UCSD-AML1 (cell line): ENCODE measurements at regions not wholly inside any gene's neighbourhood (a gene's known extent, or its start where the extent isn't known, plus 50 kb on each side); places are given as distances from the start of the nearest gene placed in this dataset.

ENCODE experiments used
- DNase-seq: peaks from one replicate; lab custom pipeline; 2025; ENCODE audit not compliant: unreplicated experiment; lab: John Stamatoyannopoulos, UW

DNA sequence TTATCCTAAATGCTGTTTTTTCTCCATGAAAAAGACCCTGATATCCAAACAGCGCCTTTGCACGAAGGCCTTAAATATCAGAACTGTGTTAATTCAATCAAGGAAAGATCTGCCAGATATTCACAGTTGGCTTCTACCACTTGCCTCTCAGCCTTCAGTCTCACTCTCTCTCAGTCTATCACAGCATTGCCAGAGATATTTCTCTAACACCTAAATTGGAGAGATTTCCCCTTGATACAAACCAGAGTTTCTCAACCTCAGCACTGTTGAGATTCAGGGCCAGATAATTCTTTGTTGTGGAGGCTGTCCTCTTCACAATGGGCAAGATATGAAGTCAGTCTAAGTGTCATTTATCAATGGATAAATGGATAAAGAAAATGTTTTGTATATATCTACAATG lies 454.1 kb upstream of the MAF start:
- DNase-seq = no peak

GRCh38 chr16:80051040-80051439 lies 450.5 kb upstream of the MAF start:
- no peak for DNase-seq

GRCh38 chr16:80048250-80048649 lies 447.7 kb upstream of the MAF start:
- no peak for DNase-seq

GRCh38 chr16:80047842-80048241 lies 447.3 kb upstream of the MAF start:
- no peak for DNase-seq

- no peak for DNase-seq
These were observed 446.3 kb upstream of the MAF start for GRCh38 chr16:80046848-80047247.

GRCh38 chr16:80046261-80046660 lies 445.7 kb upstream of the MAF start:
- no peak for DNase-seq

DNA sequence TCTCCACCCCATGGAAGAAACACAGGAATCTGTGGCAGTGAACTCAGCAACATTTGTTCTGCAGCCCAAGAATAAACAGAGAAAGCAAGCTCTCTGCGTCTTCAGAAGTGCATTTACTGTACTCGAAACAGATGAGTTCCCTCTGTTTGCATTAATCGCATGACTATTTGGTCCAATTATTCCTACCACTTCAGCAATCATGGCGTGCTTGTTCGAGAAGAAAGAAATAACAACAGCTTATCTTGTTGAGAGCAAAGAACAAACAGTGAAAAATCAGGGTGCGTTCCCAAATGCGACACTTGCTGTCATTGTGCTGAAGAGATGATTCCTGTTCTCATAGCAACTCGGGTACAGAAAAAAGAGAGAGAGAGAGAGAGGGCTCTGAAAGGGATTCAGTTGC lies 445.3 kb upstream of the MAF start:
- DNase-seq = no peak

GRCh38 chr16:80041410-80041809 lies 440.9 kb upstream of the MAF start:
- DNase-seq = no peak

- DNase-seq = no peak
These were observed 440.3 kb upstream of the MAF start for GRCh38 chr16:80040814-80041213.

- no peak for DNase-seq
These were observed 439.9 kb upstream of the MAF start for GRCh38 chr16:80040413-80040812.

DNA sequence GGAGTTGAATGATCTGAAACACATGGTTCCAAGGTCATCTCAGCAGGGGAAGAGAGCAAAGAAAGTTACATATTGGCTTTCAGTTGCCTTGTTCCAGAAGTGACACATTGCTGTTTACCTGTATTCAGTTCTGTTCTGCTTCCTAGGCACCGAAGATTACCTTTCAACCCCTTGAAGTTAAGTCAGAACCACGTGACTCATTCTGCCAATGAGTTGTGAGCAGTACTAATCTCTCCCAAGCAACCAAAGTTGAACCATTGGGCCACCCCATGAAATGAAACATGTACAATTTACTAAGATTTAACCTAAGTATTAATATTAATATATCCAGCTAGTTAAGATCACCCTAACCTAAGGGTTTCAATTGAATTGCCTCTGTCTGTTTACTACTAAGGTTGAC lies 439.2 kb upstream of the MAF start:
- no peak for DNase-seq

DNA sequence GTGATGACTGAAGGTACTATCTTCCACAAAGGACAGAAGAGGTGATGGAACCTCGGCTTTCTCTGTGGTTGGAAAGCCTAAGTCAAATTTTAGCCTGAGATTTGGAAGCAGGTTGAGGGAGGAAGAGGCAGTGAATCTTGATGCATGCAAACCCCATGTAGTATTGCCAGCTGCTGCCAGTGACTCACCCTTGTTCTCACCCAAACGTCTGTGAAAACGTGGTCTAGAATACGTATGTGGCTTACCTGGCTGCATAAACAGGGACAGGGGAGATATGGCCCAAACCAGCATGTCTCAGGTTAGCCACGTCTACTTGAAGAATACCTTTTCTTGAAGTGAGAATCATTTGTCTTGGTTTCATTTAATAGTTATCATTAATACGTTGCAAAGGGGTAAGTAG lies 438.0 kb upstream of the MAF start:
- no peak for DNase-seq

DNA sequence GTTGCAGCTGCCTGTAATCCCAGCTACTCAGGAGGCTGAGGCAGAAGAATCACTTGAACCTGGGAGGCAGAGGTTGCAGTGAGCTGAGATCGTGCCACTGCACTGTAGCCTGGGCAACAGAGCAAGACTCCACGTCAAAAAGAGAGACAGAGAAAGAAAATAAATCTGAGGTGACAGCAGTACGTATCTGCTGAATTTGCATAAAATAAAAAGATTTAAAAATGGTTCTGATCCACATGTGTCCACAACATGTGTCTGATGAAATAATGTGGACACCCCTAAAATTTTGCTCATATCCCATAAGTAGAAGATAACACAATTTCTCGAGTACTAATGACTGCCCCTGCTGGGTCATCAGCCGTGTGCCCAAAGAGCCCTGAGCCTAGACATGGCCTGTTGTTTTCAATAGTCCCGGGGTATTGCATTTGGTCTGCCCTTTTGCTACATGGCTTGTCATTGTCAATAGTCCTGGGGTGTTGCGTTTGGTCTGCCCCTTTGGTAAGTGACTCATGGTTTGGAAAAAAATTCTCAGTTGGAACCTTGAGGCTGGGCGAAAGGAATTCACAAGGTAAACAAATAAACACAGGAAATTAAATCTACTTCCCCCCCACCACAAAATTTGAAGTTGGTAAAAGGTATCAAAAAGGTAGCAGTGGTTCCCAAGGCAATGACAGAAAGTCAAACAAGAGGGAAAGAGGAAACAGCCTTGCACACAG lies 434.6 kb upstream of the MAF start:
- DNase-seq = no peak

GRCh38 chr16:80034469-80034826 lies 433.9 kb upstream of the MAF start:
- no peak for DNase-seq

DNA sequence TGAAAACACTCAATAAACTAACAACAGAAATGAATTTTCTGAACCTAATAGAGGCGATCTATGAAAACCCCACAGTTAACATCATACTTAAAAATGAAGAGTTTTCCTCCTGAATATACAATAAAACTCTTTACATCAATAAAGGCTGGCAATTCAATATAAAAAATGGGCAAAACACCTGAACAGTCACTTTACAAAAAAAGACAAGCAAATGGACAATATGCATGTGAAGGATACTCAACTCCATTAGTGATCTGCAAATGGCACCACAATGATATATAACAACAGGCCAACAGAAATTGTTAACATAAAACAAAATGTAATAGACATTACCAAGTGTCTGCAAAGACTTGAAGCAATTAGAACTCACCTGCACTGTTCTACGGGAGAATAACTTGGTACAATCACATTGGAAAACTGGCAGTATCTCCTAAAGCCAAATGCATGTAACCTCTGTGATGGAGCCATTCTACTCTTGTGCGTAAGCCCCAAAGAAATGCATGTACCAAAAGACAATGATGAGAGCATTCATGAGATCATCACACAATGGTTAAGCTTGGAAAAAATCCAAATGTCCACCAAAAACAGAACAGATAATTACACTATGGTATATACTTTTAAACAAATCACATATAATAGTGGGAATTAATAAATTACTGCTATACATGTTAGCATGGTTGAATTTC lies 433.4 kb upstream of the MAF start:
- DNase-seq = no peak

DNA sequence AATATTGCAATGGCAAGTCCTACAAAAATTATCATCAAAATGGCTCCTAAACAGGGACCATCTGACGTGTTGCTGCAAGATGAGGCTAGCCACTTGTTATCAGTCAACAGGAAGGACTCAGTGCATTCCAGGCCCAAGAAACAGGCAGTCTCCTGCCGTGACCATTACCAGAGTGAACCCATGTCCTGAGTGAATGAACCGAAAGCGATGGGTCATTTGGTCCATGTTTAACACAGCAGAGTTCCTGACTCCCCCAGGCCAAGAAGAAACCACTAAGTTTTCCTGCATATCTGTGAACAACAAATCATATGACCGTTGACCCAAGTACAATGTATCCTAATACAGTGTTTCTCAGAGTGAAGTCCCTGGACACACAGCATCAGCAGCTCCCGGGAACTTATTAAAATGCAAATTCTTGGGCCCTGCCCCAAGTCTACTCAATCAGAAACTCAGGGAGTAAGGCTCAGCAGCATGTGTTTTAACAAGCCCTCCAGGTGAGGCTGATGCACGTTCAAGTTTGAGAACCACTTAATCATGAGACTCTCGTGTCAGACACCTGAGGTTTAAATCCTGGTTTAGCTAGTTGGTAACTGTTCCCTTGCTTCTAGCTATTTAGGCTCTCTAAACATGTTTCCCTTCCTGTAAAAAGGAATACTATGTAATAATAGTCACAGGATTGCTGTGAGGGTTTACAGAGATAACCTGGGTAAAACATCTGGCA lies 429.4 kb upstream of the MAF start:
- DNase-seq = no peak

DNA sequence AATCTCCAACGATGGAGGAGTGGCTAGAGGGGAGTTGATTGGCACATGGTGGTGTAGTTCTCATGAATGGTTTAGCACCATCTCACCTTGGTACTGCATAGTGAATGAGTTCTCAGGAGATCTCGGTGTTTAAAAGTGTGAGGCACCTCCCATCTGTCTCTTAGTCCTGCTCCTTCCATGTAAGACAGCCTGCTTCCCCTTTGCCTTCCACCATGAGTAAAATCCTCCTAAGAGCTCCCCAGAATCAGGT lies 428.8 kb upstream of the MAF start:
- no peak for DNase-seq

DNA sequence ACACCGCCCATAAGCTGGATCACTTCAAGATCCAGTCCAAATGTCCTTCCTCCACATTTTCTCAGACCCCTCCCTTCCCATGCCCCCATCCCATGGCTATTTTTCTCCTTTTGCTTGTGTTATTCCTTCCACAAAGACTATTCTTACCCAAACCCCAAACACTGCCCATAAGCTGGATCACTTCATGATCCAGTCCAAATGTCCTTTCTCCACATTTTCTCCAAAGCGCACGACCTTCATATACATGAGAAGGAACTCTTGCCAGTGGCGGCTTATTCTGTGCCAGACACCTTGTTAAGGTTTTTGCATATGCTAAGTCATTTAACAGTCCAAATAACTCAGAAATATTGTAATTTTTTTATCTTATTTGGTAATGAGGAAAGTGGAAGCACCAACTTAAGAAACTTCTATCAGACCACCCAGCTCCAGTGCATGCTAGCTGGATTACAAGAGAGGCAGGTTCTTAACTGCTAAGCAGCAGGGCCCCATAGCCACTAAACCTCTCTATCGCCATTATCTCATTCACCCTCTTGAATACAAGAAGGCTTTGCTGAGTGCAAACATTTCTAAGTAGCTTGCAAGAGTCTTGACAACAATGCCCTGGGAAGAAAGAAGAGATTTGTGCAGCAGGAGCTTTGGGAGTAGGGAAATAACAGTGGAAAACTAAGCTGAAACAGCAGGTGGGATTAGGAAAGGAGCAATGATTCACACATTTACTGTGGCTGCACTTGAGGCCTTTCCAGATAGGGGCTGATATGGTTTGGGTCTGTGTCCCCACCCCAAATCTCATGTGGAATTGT lies 428.2 kb upstream of the MAF start:
- DNase-seq = no peak

- DNase-seq = peak; percentile 10
These were observed 426.7 kb upstream of the MAF start for GRCh38 chr16:80027007-80027965.

- no peak for DNase-seq
These were observed 424.7 kb upstream of the MAF start for GRCh38 chr16:80025236-80025635.

DNA sequence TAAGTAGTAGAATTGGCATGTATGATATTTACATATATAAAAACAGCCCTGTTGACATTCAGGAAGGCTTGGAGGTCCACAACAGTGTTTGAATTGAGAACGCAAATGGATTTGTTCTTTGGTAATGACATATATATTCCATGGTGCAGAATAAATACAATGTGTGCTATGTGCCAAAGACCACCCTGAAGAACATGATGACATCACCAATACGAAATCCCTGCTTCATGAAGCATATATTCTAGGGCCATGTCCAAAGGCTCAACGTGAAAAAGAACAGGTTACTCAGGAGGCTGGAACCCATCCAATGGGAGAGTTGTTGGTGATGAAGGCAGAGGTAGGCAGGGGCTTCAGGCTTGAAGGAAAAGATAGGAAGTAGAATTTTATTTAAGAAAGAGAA lies 423.9 kb upstream of the MAF start:
- no peak for DNase-seq
